ENCODE measurements at regions not wholly inside any gene's neighbourhood (a gene's known extent, or its start where the extent isn't known, plus 50 kb on each side); places are given as distances from the start of the nearest gene placed in this dataset.

- H3K4me3 ChIP-seq (replicated peaks; ENCODE audit: low read depth, low read length) = no peak overlapping the region
- no peak for TF ChIP-seq CTCF (IDR thresholded peaks at IDR 0.05; ENCODE audit: insufficient read depth, low read length, poor library complexity, severe bottlenecking)
- H3K36me3 ChIP-seq (ENCODE audit: control insufficient read depth, insufficient read depth, low read length) = no peaks in the 10 kb centered on the region
- H3K27me3 ChIP-seq (replicated peaks; ENCODE audit: control insufficient read depth, insufficient read depth, low read length) = no peaks in the 10 kb centered on the region
- no peak for DNase-seq (ENCODE audit: extremely low read depth, insufficient read length)
Measured at GRCh38 chr1:234918961-234919761, 209.5 kb downstream of the TOMM20 start.

- H3K4me3 ChIP-seq (replicated peaks; ENCODE audit: low read depth, low read length) = no peak overlapping the region
- no peak for TF ChIP-seq CTCF (IDR thresholded peaks at IDR 0.05; ENCODE audit: insufficient read depth, low read length, poor library complexity, severe bottlenecking)
- DNase-seq (ENCODE audit: extremely low read depth, insufficient read length) = no peak
Measured at GRCh38 chr1:234918181-234918841, 210.3 kb downstream of the TOMM20 start.

GRCh38 chr1:234917495-234918180 lies 211.0 kb downstream of the TOMM20 start:
- H3K4me3 ChIP-seq (replicated peaks; ENCODE audit: low read depth, low read length) = no peak overlapping the region
- no peak for TF ChIP-seq CTCF (IDR thresholded peaks at IDR 0.05; ENCODE audit: insufficient read depth, low read length, poor library complexity, severe bottlenecking)
- no peaks in the 10 kb centered on the region for H3K27me3 ChIP-seq (replicated peaks; ENCODE audit: control insufficient read depth, insufficient read depth, low read length)
- no peak for DNase-seq (ENCODE audit: extremely low read depth, insufficient read length)
- H3K36me3 ChIP-seq (ENCODE audit: control insufficient read depth, insufficient read depth, low read length) = no peaks in the 10 kb centered on the region

More at GRCh38 chr1:234918181-234918841, 210.3 kb downstream of the TOMM20 start:
- H3K36me3 ChIP-seq (ENCODE audit: control insufficient read depth, insufficient read depth, low read length) = no peaks in the 10 kb centered on the region
- H3K27me3 ChIP-seq (replicated peaks; ENCODE audit: control insufficient read depth, insufficient read depth, low read length) = no peaks in the 10 kb centered on the region

- TF ChIP-seq CTCF (IDR thresholded peaks at IDR 0.05; ENCODE audit: insufficient read depth, low read length, poor library complexity, severe bottlenecking) = no peak
- no peak overlapping the region for H3K4me3 ChIP-seq (replicated peaks; ENCODE audit: low read depth, low read length)
- DNase-seq (ENCODE audit: extremely low read depth, insufficient read length) = no peak
- no peaks in the 10 kb centered on the region for H3K36me3 ChIP-seq (ENCODE audit: control insufficient read depth, insufficient read depth, low read length)
- no peaks in the 10 kb centered on the region for H3K27me3 ChIP-seq (replicated peaks; ENCODE audit: control insufficient read depth, insufficient read depth, low read length)
Measured at GRCh38 chr1:234916840-234917239, 211.8 kb downstream of the TOMM20 start.

GRCh38 chr1:234915924-234916675 lies 212.5 kb downstream of the TOMM20 start:
- Histone ChIP-seq H3K36me3 (ENCODE audit: control insufficient read depth, insufficient read depth, low read length) (no peaks in the 10 kb centered on the region), H3K27me3 (replicated peaks; ENCODE audit: control insufficient read depth, insufficient read depth, low read length) (no peaks in the 10 kb centered on the region), H3K4me3 (replicated peaks; ENCODE audit: low read depth, low read length) (no peak overlapping the region)
- no peak for TF ChIP-seq CTCF (IDR thresholded peaks at IDR 0.05; ENCODE audit: insufficient read depth, low read length, poor library complexity, severe bottlenecking)
- no peak for DNase-seq (ENCODE audit: extremely low read depth, insufficient read length)

All from GM06990 (cell line).